SK-N-MC (cell line): ENCODE measurements at regions not wholly inside any gene's neighbourhood (a gene's known extent, or its start where the extent isn't known, plus 50 kb on each side); places are given as distances from the start of the nearest gene placed in this dataset.
"Not testable (repeated sequence)": the region's sequence is repeated elsewhere in the genome, so short reads cannot be mapped to it uniquely, and the experiment has no call there.

ENCODE experiments used
- EZH2 ChIP-seq: fragments of 200-600 bp; sonication (generic); IDR thresholded peaks from one replicate; pipeline ENCODE4 v1.6.1; 2017; ENCODE audit warnings: antibody characterized with exemption
- FOXP2 ChIP-seq: optimal IDR thresholded peaks from 2 replicates; pipeline ENCODE3; 2011; ENCODE audit warnings: mild to moderate bottlenecking, moderate library complexity; ENCODE audit not compliant: insufficient read depth; ENCODE audit errors: extremely low read length, control extremely low read depth

- TF ChIP-seq EZH2, FOXP2: not testable (repeated sequence)
Measured at GRCh38 chr2:91528361-91528760, 2836.9 kb downstream of the RPIA start.
